Kidney (tissue), 13 donors: ENCODE measurements at regions not wholly inside any gene's neighbourhood (a gene's known extent, or its start where the extent isn't known, plus 50 kb on each side); places are given as distances from the start of the nearest gene placed in this dataset.

Experiments used
- DNase-seq, 5 donors: peaks; one replicate each; pipeline ENCODE4 v3.0.0-alpha.2; 2013 to 2020
- FAIRE-seq: peaks from 2 replicates; lab custom pipeline; 2012; peaks lifted over from hg19 to GRCh38; lab: Jason Lieb, UNC
- H3K27ac ChIP-seq, 2 donors: one replicate each; pipeline ENCODE4 v1.7.0; 2013; ENCODE audit warnings: low read depth in 2 of 2, low read length in 2 of 2, inconsistent platforms in 1 of 2
- H3K27me3 ChIP-seq: one replicate; pipeline ENCODE4 v1.7.1; 2013; ENCODE audit warnings: low read length, inconsistent platforms; ENCODE audit not compliant: control insufficient read depth, insufficient read depth
- H3K36me3 ChIP-seq, 3 donors: one replicate each; pipeline versions ENCODE4 v1.7.0 to v1.7.1; 2013; ENCODE audit warnings: low read length in 3 of 3, control low read depth in 1 of 3, inconsistent platforms in 1 of 3; ENCODE audit not compliant: insufficient read depth in 3 of 3, control insufficient read depth in 2 of 3
- H3K4me1 ChIP-seq, 3 donors: one replicate each; pipeline versions ENCODE4 v1.7.0 to v1.7.1; 2013; ENCODE audit warnings: low read length in 3 of 3, inconsistent platforms in 1 of 3, low read depth in 1 of 3; ENCODE audit not compliant: control insufficient read depth in 2 of 3, insufficient read depth in 2 of 3
- H3K4me3 ChIP-seq, 3 donors: one replicate each; pipeline versions ENCODE4 v1.7.0 to v1.8.1; 2013; ENCODE audit warnings: low read length in 3 of 3, control low read depth in 1 of 3, inconsistent platforms in 1 of 3
- H3K9ac ChIP-seq, 3 donors: one replicate each; pipeline versions ENCODE4 v1.7.0 to v1.7.1; 2013; ENCODE audit warnings: low read length in 3 of 3, control low read depth in 1 of 3, inconsistent platforms in 1 of 3
- H3K9me3 ChIP-seq, 3 donors: one replicate each; pipeline versions ENCODE4 v1.7.0 to v1.7.1; 2013; ENCODE audit warnings: low read length in 3 of 3, control low read depth in 1 of 3, inconsistent platforms in 1 of 3; ENCODE audit not compliant: control insufficient read depth in 2 of 3, insufficient read depth in 1 of 3
- CTCF ChIP-seq: IDR thresholded peaks from 3 replicates; pipeline ENCODE4 v1.5.1; 2012; ENCODE audit warnings: mild to moderate bottlenecking, moderate library complexity, borderline replicate concordance; ENCODE audit not compliant: insufficient read depth; ENCODE audit errors: extremely low read depth
- intact Hi-C: fragments of 100-400 bp; cut with DNase I; formaldehyde crosslinking; loops from one replicate; pipeline ENCODE4 v1.11.1; 2022
- donor health status: control.
- donor health status: control.
- donor health status: control.
- donor health status: control.
- donor health status: control.
- donor health status: DM: yes; HTN: yes; CAD: no.
- donor health status: Normal renal cell carcinoma (clear cell type).

- DNase-seq (peak in 1 of 5 donors; percentile 0), FAIRE-seq (no peak)
- intact Hi-C loops: no loop called here
- Histone ChIP-seq H3K4me3 (no peak overlapping the region), H3K27ac (no peak overlapping the region), H3K9ac (no peak overlapping the region), H3K36me3 (no peaks in the 10 kb centered on the region), H3K9me3 (no peaks in the 10 kb centered on the region), H3K27me3 (no peaks in the 10 kb centered on the region), H3K4me1 (no peaks in the 10 kb centered on the region)
- TF ChIP-seq CTCF: no peak
These were observed 119.3 kb upstream of the CST7 start for GRCh38 chr20:24829649-24830370.

- Histone ChIP-seq H3K4me3 (no peak overlapping the region), H3K9ac (no peak overlapping the region), H3K27me3 (no peaks in the 10 kb centered on the region), H3K9me3 (no peaks in the 10 kb centered on the region), H3K27ac (no peak overlapping the region), H3K36me3 (no peaks in the 10 kb centered on the region), H3K4me1 (no peaks in the 10 kb centered on the region)
- intact Hi-C loops: no loop called here
- FAIRE-seq (no peak), DNase-seq (no peak)
- no peak for TF ChIP-seq CTCF
These were observed 118.4 kb upstream of the CST7 start for GRCh38 chr20:24830649-24831048.

GRCh38 chr20:24831232-24831631, 117.8 kb upstream of the CST7 start:
- no peaks in the 10 kb centered on the region for H3K4me1 ChIP-seq
- TF ChIP-seq CTCF: no peak
- no peak overlapping the region for H3K9ac ChIP-seq
- no peak overlapping the region for H3K27ac ChIP-seq
- H3K9me3 ChIP-seq: no peaks in the 10 kb centered on the region
- no peaks in the 10 kb centered on the region for H3K36me3 ChIP-seq
- H3K4me3 ChIP-seq: no peak overlapping the region
- no peaks in the 10 kb centered on the region for H3K27me3 ChIP-seq
- intact Hi-C loops: no loop called here
- peak in 1 of 5 donors; percentile 1 for DNase-seq
- no peak for FAIRE-seq

GRCh38 chr20:24832518-24832917, 116.6 kb upstream of the CST7 start:
- no peak overlapping the region for H3K4me3 ChIP-seq
- intact Hi-C loops: no loop called here
- H3K4me1 ChIP-seq: no peaks in the 10 kb centered on the region
- no peak overlapping the region for H3K9ac ChIP-seq
- FAIRE-seq (no peak), DNase-seq (no peak)
- H3K9me3 ChIP-seq: no peaks in the 10 kb centered on the region
- TF ChIP-seq CTCF: no peak
- H3K27me3 ChIP-seq: no peaks in the 10 kb centered on the region
- no peak overlapping the region for H3K27ac ChIP-seq
- no peaks in the 10 kb centered on the region for H3K36me3 ChIP-seq
